ENCODE measurements at regions not wholly inside any gene's neighbourhood (a gene's known extent, or its start where the extent isn't known, plus 50 kb on each side); places are given as distances from the start of the nearest gene placed in this dataset.

- peaks cover 0 to 5% (median 0%) of the 10 kb centered on the region in 11 donors for H3K9me3 Mint-ChIP-seq
- CTCF ChIA-PET, result no interaction called here
Observed at GRCh38 chr6:95846652-95847051, 169.1 kb upstream of the FUT9 start.

GRCh38 chr6:95847061-95847460, 168.7 kb upstream of the FUT9 start:
- intact Hi-C loops (cut with micrococcal nuclease), result no loop called here
- CTCF ChIA-PET, result no interaction called here

More at GRCh38 chr6:95846652-95847051, 169.1 kb upstream of the FUT9 start:
- H3K36me3 ChIP-seq (ENCODE audit: control insufficient read depth in 2 of 3, insufficient read depth in 3 of 3, low read length in 3 of 3), result no peaks in the 10 kb centered on the region
- H3K27me3 ChIP-seq (ENCODE audit: control insufficient read depth in 2 of 2, insufficient read depth in 2 of 2, low read length in 2 of 2), result no peaks in the 10 kb centered on the region
- ATAC-seq (no peak), DNase-seq (no peak)
- H3K4me1 ChIP-seq (ENCODE audit: control insufficient read depth in 2 of 2, insufficient read depth in 2 of 2, low read length in 2 of 2), result no peaks in the 10 kb centered on the region
- H3K9me3 ChIP-seq (ENCODE audit: control insufficient read depth in 2 of 3, low read length in 3 of 3), result no peaks in the 10 kb centered on the region
- Mint-ChIP-seq H3K4me3 (no peak overlapping the region), H3K36me3 (no peaks in the 10 kb centered on the region), H3K27ac (no peak overlapping the region), H3K4me1 (no peaks in the 10 kb centered on the region), H3K27me3 (no peaks in the 10 kb centered on the region)
- POLR2A ChIA-PET, result no interaction called here
- intact Hi-C loops (cut with micrococcal nuclease), result no loop called here
- H3K4me3 ChIP-seq (ENCODE audit: low read length), result no peak overlapping the region
- H3K27ac ChIP-seq (ENCODE audit: low read depth, low read length), result no peak overlapping the region

GRCh38 chr6:95848717-95849116, 167.1 kb upstream of the FUT9 start:
- Mint-ChIP-seq H3K4me3 (no peak overlapping the region), H3K4me1 (no peaks in the 10 kb centered on the region), H3K36me3 (no peaks in the 10 kb centered on the region), H3K27ac (no peak overlapping the region), H3K9me3 (peaks cover 0 to 5% (median 0%) of the 10 kb centered on the region in 11 donors), H3K27me3 (no peaks in the 10 kb centered on the region)
- DNase-seq (no peak), ATAC-seq (no peak)
- intact Hi-C loops (cut with micrococcal nuclease), result no loop called here
- Histone ChIP-seq H3K27ac (ENCODE audit: low read depth, low read length) (no peak overlapping the region), H3K4me3 (ENCODE audit: low read length) (no peak overlapping the region), H3K4me1 (ENCODE audit: control insufficient read depth in 2 of 2, insufficient read depth in 2 of 2, low read length in 2 of 2) (no peaks in the 10 kb centered on the region), H3K36me3 (ENCODE audit: control insufficient read depth in 2 of 3, insufficient read depth in 3 of 3, low read length in 3 of 3) (no peaks in the 10 kb centered on the region), H3K9me3 (ENCODE audit: control insufficient read depth in 2 of 3, low read length in 3 of 3) (no peaks in the 10 kb centered on the region), H3K27me3 (ENCODE audit: control insufficient read depth in 2 of 2, insufficient read depth in 2 of 2, low read length in 2 of 2) (no peaks in the 10 kb centered on the region)
- CTCF ChIA-PET, result no interaction called here
- POLR2A ChIA-PET, result no interaction called here

More at GRCh38 chr6:95847061-95847460, 168.7 kb upstream of the FUT9 start:
- no peak for ATAC-seq
- Mint-ChIP-seq H3K36me3 (no peaks in the 10 kb centered on the region), H3K27ac (no peak overlapping the region), H3K4me1 (no peaks in the 10 kb centered on the region), H3K9me3 (peaks cover 0 to 5% (median 0%) of the 10 kb centered on the region in 11 donors), H3K4me3 (no peak overlapping the region), H3K27me3 (no peaks in the 10 kb centered on the region)
- no peaks in the 10 kb centered on the region for H3K9me3 ChIP-seq (ENCODE audit: control insufficient read depth in 2 of 3, low read length in 3 of 3)
- H3K27me3 ChIP-seq (ENCODE audit: control insufficient read depth in 2 of 2, insufficient read depth in 2 of 2, low read length in 2 of 2), result no peaks in the 10 kb centered on the region
- no peak overlapping the region for H3K4me3 ChIP-seq (ENCODE audit: low read length)
- H3K27ac ChIP-seq (ENCODE audit: low read depth, low read length), result no peak overlapping the region
- DNase-seq, result no peak
- POLR2A ChIA-PET, result no interaction called here
- no peaks in the 10 kb centered on the region for H3K4me1 ChIP-seq (ENCODE audit: control insufficient read depth in 2 of 2, insufficient read depth in 2 of 2, low read length in 2 of 2)
- H3K36me3 ChIP-seq (ENCODE audit: control insufficient read depth in 2 of 3, insufficient read depth in 3 of 3, low read length in 3 of 3), result no peaks in the 10 kb centered on the region

- Mint-ChIP-seq H3K36me3 (no peaks in the 10 kb centered on the region), H3K4me3 (no peak overlapping the region), H3K27me3 (no peaks in the 10 kb centered on the region), H3K27ac (no peak overlapping the region), H3K4me1 (no peaks in the 10 kb centered on the region), H3K9me3 (peaks cover 0 to 24% (median 11%) of the 10 kb centered on the region in 11 donors)
- CTCF ChIA-PET, result no interaction called here
- H3K4me3 ChIP-seq (ENCODE audit: low read length), result no peak overlapping the region
- H3K9me3 ChIP-seq (ENCODE audit: control insufficient read depth in 2 of 3, low read length in 3 of 3), result peaks cover 0 to 3% (median 0%) of the 10 kb centered on the region in 3 experiments
- POLR2A ChIA-PET, result no interaction called here
- H3K4me1 ChIP-seq (ENCODE audit: control insufficient read depth in 2 of 2, insufficient read depth in 2 of 2, low read length in 2 of 2), result no peaks in the 10 kb centered on the region
- H3K36me3 ChIP-seq (ENCODE audit: control insufficient read depth in 2 of 3, insufficient read depth in 3 of 3, low read length in 3 of 3), result no peaks in the 10 kb centered on the region
- intact Hi-C loops (cut with micrococcal nuclease), result no loop called here
- DNase-seq (no peak), ATAC-seq (no peak)
- no peaks in the 10 kb centered on the region for H3K27me3 ChIP-seq (ENCODE audit: control insufficient read depth in 2 of 2, insufficient read depth in 2 of 2, low read length in 2 of 2)
- no peak overlapping the region for H3K27ac ChIP-seq (ENCODE audit: low read depth, low read length)
Observed at GRCh38 chr6:95856876-95857364, 158.9 kb upstream of the FUT9 start.

- Histone ChIP-seq H3K4me1 (ENCODE audit: control insufficient read depth in 2 of 2, insufficient read depth in 2 of 2, low read length in 2 of 2) (no peaks in the 10 kb centered on the region), H3K4me3 (ENCODE audit: low read length) (no peak overlapping the region), H3K36me3 (ENCODE audit: control insufficient read depth in 2 of 3, insufficient read depth in 3 of 3, low read length in 3 of 3) (no peaks in the 10 kb centered on the region), H3K27me3 (ENCODE audit: control insufficient read depth in 2 of 2, insufficient read depth in 2 of 2, low read length in 2 of 2) (no peaks in the 10 kb centered on the region), H3K9me3 (ENCODE audit: control insufficient read depth in 2 of 3, low read length in 3 of 3) (no peaks in the 10 kb centered on the region), H3K27ac (ENCODE audit: low read depth, low read length) (no peak overlapping the region)
- no peaks in the 10 kb centered on the region for H3K36me3 Mint-ChIP-seq
- ChIA-PET POLR2A (no interaction called here), CTCF (no interaction called here)
- no peak overlapping the region for H3K27ac Mint-ChIP-seq
- peaks cover 0 to 2% (median 0%) of the 10 kb centered on the region in 11 donors for H3K9me3 Mint-ChIP-seq
- intact Hi-C loops (cut with micrococcal nuclease), result loop anchor here (1.0 to 2.0 kb wide), 2 partner anchors 433 to 435 kb away; no protein-coding TSS in a partner anchor
- H3K27me3 Mint-ChIP-seq, result no peaks in the 10 kb centered on the region
- no peak overlapping the region for H3K4me3 Mint-ChIP-seq
- H3K4me1 Mint-ChIP-seq, result no peaks in the 10 kb centered on the region
- ATAC-seq, result no peak
- DNase-seq, result no peak
Observed at GRCh38 chr6:95865857-95866256, 149.9 kb upstream of the FUT9 start.

GRCh38 chr6:95866732-95867131, 149.0 kb upstream of the FUT9 start:
- no peak overlapping the region for H3K4me3 Mint-ChIP-seq
- POLR2A ChIA-PET, result no interaction called here
- H3K4me1 Mint-ChIP-seq, result no peaks in the 10 kb centered on the region
- Histone ChIP-seq H3K9me3 (ENCODE audit: control insufficient read depth in 2 of 3, low read length in 3 of 3) (no peaks in the 10 kb centered on the region), H3K4me3 (ENCODE audit: low read length) (no peak overlapping the region), H3K27me3 (ENCODE audit: control insufficient read depth in 2 of 2, insufficient read depth in 2 of 2, low read length in 2 of 2) (no peaks in the 10 kb centered on the region), H3K4me1 (ENCODE audit: control insufficient read depth in 2 of 2, insufficient read depth in 2 of 2, low read length in 2 of 2) (no peaks in the 10 kb centered on the region), H3K27ac (ENCODE audit: low read depth, low read length) (no peak overlapping the region), H3K36me3 (ENCODE audit: control insufficient read depth in 2 of 3, insufficient read depth in 3 of 3, low read length in 3 of 3) (no peaks in the 10 kb centered on the region)
- intact Hi-C loops (cut with micrococcal nuclease), result loop anchor here (1.0 to 2.0 kb wide), 2 partner anchors 434 to 435 kb away; no protein-coding TSS in a partner anchor
- DNase-seq, result no peak
- peaks cover 0 to 2% (median 0%) of the 10 kb centered on the region in 11 donors for H3K9me3 Mint-ChIP-seq
- H3K27me3 Mint-ChIP-seq, result no peaks in the 10 kb centered on the region
- no peak for ATAC-seq
- no peak overlapping the region for H3K27ac Mint-ChIP-seq
- no peaks in the 10 kb centered on the region for H3K36me3 Mint-ChIP-seq
- CTCF ChIA-PET, result no interaction called here

- no peaks in the 10 kb centered on the region for H3K27me3 ChIP-seq (ENCODE audit: control insufficient read depth in 2 of 2, insufficient read depth in 2 of 2, low read length in 2 of 2)
- ATAC-seq (no peak), DNase-seq (no peak)
- H3K27ac Mint-ChIP-seq, result no peak overlapping the region
- H3K9me3 ChIP-seq (ENCODE audit: control insufficient read depth in 2 of 3, low read length in 3 of 3), result no peaks in the 10 kb centered on the region
- no peak overlapping the region for H3K27ac ChIP-seq (ENCODE audit: low read depth, low read length)
- no peaks in the 10 kb centered on the region for H3K27me3 Mint-ChIP-seq
- H3K4me1 ChIP-seq (ENCODE audit: control insufficient read depth in 2 of 2, insufficient read depth in 2 of 2, low read length in 2 of 2), result no peaks in the 10 kb centered on the region
- peaks cover 0 to 2% (median 0%) of the 10 kb centered on the region in 11 donors for H3K9me3 Mint-ChIP-seq
- POLR2A ChIA-PET, result interaction anchor here (0.7 kb wide), 1 partner anchor 516 kb away, joined by 4 read pairs; no protein-coding TSS in a partner anchor
- H3K4me1 Mint-ChIP-seq, result no peaks in the 10 kb centered on the region
- H3K4me3 Mint-ChIP-seq, result no peak overlapping the region
- intact Hi-C loops (cut with micrococcal nuclease), result loop anchor here in 1 of 2 donors (2.0 kb wide), 1 partner anchor 434 kb away; no protein-coding TSS in a partner anchor
- H3K4me3 ChIP-seq (ENCODE audit: low read length), result no peak overlapping the region
- H3K36me3 ChIP-seq (ENCODE audit: control insufficient read depth in 2 of 3, insufficient read depth in 3 of 3, low read length in 3 of 3), result no peaks in the 10 kb centered on the region
- no peaks in the 10 kb centered on the region for H3K36me3 Mint-ChIP-seq
- CTCF ChIA-PET, result interaction anchor here (0.7 kb wide), 1 partner anchor 456 kb away, joined by 3 read pairs; no protein-coding TSS in a partner anchor
Observed at GRCh38 chr6:95867205-95867604, 148.6 kb upstream of the FUT9 start.

All from naive thymus-derived CD4-positive, alpha-beta T cell (primary cell).